Caki2 (cell line): ENCODE measurements at regions not wholly inside any gene's neighbourhood (a gene's known extent, or its start where the extent isn't known, plus 50 kb on each side); places are given as distances from the start of the nearest gene placed in this dataset.
"Not testable (repeated sequence)": the region's sequence is repeated elsewhere in the genome, so short reads cannot be mapped to it uniquely, and the experiment has no call there.

Experiments used
- DNase-seq: peaks from one replicate; pipeline ENCODE4 v3.0.0-alpha.2; 2015; ENCODE audit warnings: low read depth
- in situ Hi-C: cut with HindIII; loops from 2 replicates; pipeline ENCODE4 v1.10.0; 2016; ENCODE audit warnings: low sequenced_read_pairs, low pct_unique_long_range_greater_than_20kb, mixed read lengths

GRCh38 chr13:74298923-74299322 is 164.7 kb upstream of the KLF12 start:
- no peak for DNase-seq
- in situ Hi-C loops: no loop called here

- in situ Hi-C loops: no loop called here
- peak; percentile 89 for DNase-seq
Measured at GRCh38 chr13:74289861-74290773, 155.9 kb upstream of the KLF12 start.

GRCh38 chr13:74289107-74289506 is 154.9 kb upstream of the KLF12 start:
- in situ Hi-C loops: no loop called here
- no peak for DNase-seq

GRCh38 chr13:74288361-74288911 is 154.2 kb upstream of the KLF12 start:
- no peak for DNase-seq
- in situ Hi-C loops: no loop called here

GRCh38 chr13:74287724-74288169 is 153.5 kb upstream of the KLF12 start:
- in situ Hi-C loops: no loop called here
- DNase-seq: peak; percentile 59

- in situ Hi-C loops: no loop called here
- DNase-seq: no peak
Measured at GRCh38 chr13:74280795-74281490, 146.7 kb upstream of the KLF12 start.

- DNase-seq: no peak
- in situ Hi-C loops: no loop called here
Measured at GRCh38 chr13:74280093-74280794, 146.0 kb upstream of the KLF12 start.

- in situ Hi-C loops: no loop called here
Measured at GRCh38 chr13:74278901-74279300, 144.7 kb upstream of the KLF12 start.

GRCh38 chr13:74274916-74275315 is 140.7 kb upstream of the KLF12 start:
- in situ Hi-C loops: no loop called here
- no peak for DNase-seq

More at GRCh38 chr13:74278901-74279300, 144.7 kb upstream of the KLF12 start:
- no peak for DNase-seq

- in situ Hi-C loops: no loop called here
- no peak for DNase-seq
Measured at GRCh38 chr13:74273581-74273980, 139.4 kb upstream of the KLF12 start.

GRCh38 chr13:74272826-74273225 is 138.6 kb upstream of the KLF12 start:
- in situ Hi-C loops: no loop called here
- DNase-seq: no peak

GRCh38 chr13:74270018-74270417 is 135.8 kb upstream of the KLF12 start:
- peak; percentile 5 for DNase-seq
- in situ Hi-C loops: no loop called here

GRCh38 chr13:74266861-74267260 is 132.7 kb upstream of the KLF12 start:
- in situ Hi-C loops: no loop called here

GRCh38 chr13:74266309-74266708 is 132.1 kb upstream of the KLF12 start:
- in situ Hi-C loops: no loop called here
- no peak for DNase-seq

More at GRCh38 chr13:74266861-74267260, 132.7 kb upstream of the KLF12 start:
- DNase-seq: no peak

GRCh38 chr13:74264333-74264732 is 130.1 kb upstream of the KLF12 start:
- no peak for DNase-seq
- in situ Hi-C loops: no loop called here

GRCh38 chr13:74260420-74260819 is 126.2 kb upstream of the KLF12 start:
- DNase-seq, in situ Hi-C loops: not testable (repeated sequence)

GRCh38 chr13:74259641-74260040 is 125.4 kb upstream of the KLF12 start:
- in situ Hi-C loops: no loop called here
- no peak for DNase-seq

GRCh38 chr13:74258961-74259360 is 124.8 kb upstream of the KLF12 start:
- DNase-seq: no peak
- in situ Hi-C loops: no loop called here
